ENCODE measurements at regions not wholly inside any gene's neighbourhood (a gene's known extent, or its start where the extent isn't known, plus 50 kb on each side); places are given as distances from the start of the nearest gene placed in this dataset.
"Not testable (repeated sequence)": the region's sequence is repeated elsewhere in the genome, so short reads cannot be mapped to it uniquely, and the experiment has no call there.

DNA sequence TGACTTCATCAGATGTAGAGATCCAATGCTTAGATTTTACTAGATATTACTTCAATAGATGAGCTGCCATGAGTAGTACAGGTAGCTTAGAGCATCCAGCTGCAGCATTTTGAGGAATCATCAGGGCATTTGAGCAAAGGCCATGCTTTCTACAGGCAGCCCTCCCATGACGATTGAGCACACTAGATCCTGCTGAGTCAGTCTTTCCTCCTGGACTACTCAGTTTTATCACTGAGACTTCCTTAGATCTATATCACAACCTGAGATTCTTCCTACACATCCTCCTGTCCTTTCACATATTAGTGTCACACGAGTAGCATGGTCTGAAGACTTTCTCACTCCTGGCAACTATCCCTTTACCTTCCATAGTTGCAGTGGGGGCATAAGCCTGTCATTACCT lies 1401.8 kb downstream of the FSCB start:
- Histone ChIP-seq H3K4me1 (no peaks in the 10 kb centered on the region), H3K36me3 (no peaks in the 10 kb centered on the region), H3K27ac (no peak overlapping the region), H3K27me3 (no peaks in the 10 kb centered on the region), H3K9me3 (no peaks in the 10 kb centered on the region), H3K4me3 (no peak overlapping the region)
- intact Hi-C loops (cut with DNase I; ENCODE audit: low total_unique reads) (no loop called here), in situ Hi-C loops (cut with MboI; ENCODE audit: low sequenced_read_pairs in 4 of 4) (no loop called here)
- DNase-seq (no peak), ATAC-seq (no peak)
- no peak for TF ChIP-seq POLR2A (IDR thresholded peaks at IDR 0.05)
- TF ChIP-seq, protein P1, sequence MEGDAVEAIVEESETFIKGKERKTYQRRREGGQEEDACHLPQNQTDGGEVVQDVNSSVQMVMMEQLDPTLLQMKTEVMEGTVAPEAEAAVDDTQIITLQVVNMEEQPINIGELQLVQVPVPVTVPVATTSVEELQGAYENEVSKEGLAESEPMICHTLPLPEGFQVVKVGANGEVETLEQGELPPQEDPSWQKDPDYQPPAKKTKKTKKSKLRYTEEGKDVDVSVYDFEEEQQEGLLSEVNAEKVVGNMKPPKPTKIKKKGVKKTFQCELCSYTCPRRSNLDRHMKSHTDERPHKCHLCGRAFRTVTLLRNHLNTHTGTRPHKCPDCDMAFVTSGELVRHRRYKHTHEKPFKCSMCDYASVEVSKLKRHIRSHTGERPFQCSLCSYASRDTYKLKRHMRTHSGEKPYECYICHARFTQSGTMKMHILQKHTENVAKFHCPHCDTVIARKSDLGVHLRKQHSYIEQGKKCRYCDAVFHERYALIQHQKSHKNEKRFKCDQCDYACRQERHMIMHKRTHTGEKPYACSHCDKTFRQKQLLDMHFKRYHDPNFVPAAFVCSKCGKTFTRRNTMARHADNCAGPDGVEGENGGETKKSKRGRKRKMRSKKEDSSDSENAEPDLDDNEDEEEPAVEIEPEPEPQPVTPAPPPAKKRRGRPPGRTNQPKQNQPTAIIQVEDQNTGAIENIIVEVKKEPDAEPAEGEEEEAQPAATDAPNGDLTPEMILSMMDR (IDR thresholded peaks at IDR 0.05 in 4 of 5, conservative IDR thresholded peaks at IDR 0.05 in 1 of 5): no peak

DNA sequence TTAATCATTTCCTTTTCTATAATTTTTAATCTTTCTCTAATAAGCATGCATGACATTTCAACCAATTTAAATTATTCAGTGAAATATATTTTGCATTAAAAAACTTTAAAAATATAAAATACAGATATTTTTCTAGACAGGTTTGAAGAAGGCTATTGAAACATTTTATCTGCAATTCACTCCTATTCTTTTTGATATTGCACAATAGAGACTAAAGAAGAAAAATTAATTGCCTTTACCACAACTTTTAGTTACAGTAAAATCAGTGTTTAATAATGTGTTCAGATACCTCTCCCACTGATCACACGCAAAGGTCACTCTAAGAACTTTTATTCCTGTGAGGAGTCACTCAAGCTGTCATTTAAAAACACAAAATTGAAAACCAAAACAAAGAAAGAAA lies 1416.7 kb downstream of the FSCB start:
- Histone ChIP-seq H3K4me3 (no peak overlapping the region), H3K4me1 (no peaks in the 10 kb centered on the region), H3K27ac (no peak overlapping the region), H3K9me3 (no peaks in the 10 kb centered on the region), H3K36me3 (no peaks in the 10 kb centered on the region), H3K27me3 (no peaks in the 10 kb centered on the region)
- intact Hi-C loops (cut with DNase I; ENCODE audit: low total_unique reads) (no loop called here), in situ Hi-C loops (cut with MboI; ENCODE audit: low sequenced_read_pairs in 4 of 4) (no loop called here)
- TF ChIP-seq POLR2A (IDR thresholded peaks at IDR 0.05): no peak
- TF ChIP-seq, protein P1 (IDR thresholded peaks at IDR 0.05 in 4 of 5, conservative IDR thresholded peaks at IDR 0.05 in 1 of 5): no peak
- ATAC-seq (no peak), DNase-seq (no peak)

DNA sequence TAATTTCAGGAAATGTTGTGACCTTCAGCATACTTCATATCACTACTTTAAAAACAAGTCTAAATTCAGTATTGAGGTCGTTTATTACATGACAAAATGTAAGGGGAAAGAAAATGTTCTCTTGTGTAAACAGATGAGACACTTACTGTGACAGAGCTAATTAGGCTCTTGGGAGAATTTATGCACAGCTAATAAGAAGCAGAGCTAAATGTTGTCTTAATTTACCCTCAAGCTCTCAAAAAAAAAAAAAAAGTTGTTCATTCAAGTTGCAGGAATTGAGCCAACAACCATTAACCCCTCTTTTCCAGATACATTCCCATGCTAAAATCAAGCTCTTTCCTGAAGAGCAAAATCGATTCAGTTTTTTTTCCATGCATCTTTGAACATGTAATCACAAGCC lies 1419.4 kb downstream of the FSCB start:
- DNase-seq (no peak), ATAC-seq (no peak)
- intact Hi-C loops (cut with DNase I; ENCODE audit: low total_unique reads) (no loop called here), in situ Hi-C loops (cut with MboI; ENCODE audit: low sequenced_read_pairs in 4 of 4) (no loop called here)
- no peak overlapping the region for H3K4me3 ChIP-seq
- H3K36me3 ChIP-seq: no peaks in the 10 kb centered on the region
- H3K27ac ChIP-seq: no peak overlapping the region
- H3K27me3 ChIP-seq: no peaks in the 10 kb centered on the region
- no peaks in the 10 kb centered on the region for H3K4me1 ChIP-seq
- TF ChIP-seq, protein P1 (IDR thresholded peaks at IDR 0.05 in 4 of 5, conservative IDR thresholded peaks at IDR 0.05 in 1 of 5): no peak
- TF ChIP-seq POLR2A (IDR thresholded peaks at IDR 0.05): no peak
- no peaks in the 10 kb centered on the region for H3K9me3 ChIP-seq

- DNase-seq (no peak), ATAC-seq (no peak)
- in situ Hi-C loops (cut with MboI; ENCODE audit: low sequenced_read_pairs in 4 of 4) (no loop called here), intact Hi-C loops (cut with DNase I; ENCODE audit: low total_unique reads) (no loop called here)
- H3K4me3 ChIP-seq: no peak overlapping the region
- no peak overlapping the region for H3K27ac ChIP-seq
- no peaks in the 10 kb centered on the region for H3K36me3 ChIP-seq
- TF ChIP-seq POLR2A (IDR thresholded peaks at IDR 0.05): no peak
- TF ChIP-seq, protein P1 (IDR thresholded peaks at IDR 0.05 in 4 of 5, conservative IDR thresholded peaks at IDR 0.05 in 1 of 5): no peak
- no peaks in the 10 kb centered on the region for H3K27me3 ChIP-seq
- no peaks in the 10 kb centered on the region for H3K9me3 ChIP-seq
- H3K4me1 ChIP-seq: no peaks in the 10 kb centered on the region
Observed at GRCh38 chr14:43085819-43086218, 1421.3 kb downstream of the FSCB start.

- H3K27ac ChIP-seq; ATAC-seq; H3K4me3 ChIP-seq; H3K27me3 ChIP-seq; in situ Hi-C loops (cut with MboI; ENCODE audit: low sequenced_read_pairs in 4 of 4); H3K36me3 ChIP-seq; intact Hi-C loops (cut with DNase I; ENCODE audit: low total_unique reads); DNase-seq; H3K9me3 ChIP-seq; H3K4me1 ChIP-seq: not testable (repeated sequence)
Observed at GRCh38 chr14:43067372-43067771, 1439.7 kb downstream of the FSCB start.

All from gastrocnemius medialis (tissue), 4 donors.